KMS-11 (cell line): ENCODE measurements at regions not wholly inside any gene's neighbourhood (a gene's known extent, or its start where the extent isn't known, plus 50 kb on each side); places are given as distances from the start of the nearest gene placed in this dataset.

Experiments
- H2AFZ ChIP-seq: fragments of 200-600 bp; sonication (generic); 2 replicates; pipeline ENCODE4 v1.6.1; 2016; ENCODE audit warnings: antibody characterized with exemption, mixed run types, low read depth
- H3K27ac ChIP-seq: fragments of 200-600 bp; sonication (generic); 2 replicates; pipeline ENCODE4 v1.6.1; 2016; ENCODE audit warnings: mild to moderate bottlenecking, mixed run types
- H3K27me3 ChIP-seq: fragments of 200-600 bp; sonication (generic); 2 replicates; pipeline ENCODE4 v1.6.1; 2017; ENCODE audit warnings: mild to moderate bottlenecking, low read depth, mixed run types, moderate library complexity; ENCODE audit not compliant: insufficient read depth
- H3K36me3 ChIP-seq: fragments of 200-600 bp; sonication (generic); 2 replicates; pipeline ENCODE4 v1.6.1; 2017; ENCODE audit warnings: mild to moderate bottlenecking, mixed run types; ENCODE audit not compliant: insufficient read depth
- H3K4me1 ChIP-seq: fragments of 200-600 bp; sonication (generic); 2 replicates; pipeline ENCODE4 v1.6.1; 2016; ENCODE audit warnings: mild to moderate bottlenecking, low read depth, mixed run types; ENCODE audit not compliant: poor library complexity, severe bottlenecking
- H3K4me2 ChIP-seq: fragments of 200-600 bp; sonication (generic); 2 replicates; pipeline ENCODE4 v1.7.0; 2016; ENCODE audit warnings: mild to moderate bottlenecking, mixed run types
- H3K4me3 ChIP-seq: fragments of 200-600 bp; sonication (generic); IDR thresholded peaks from 2 replicates; pipeline ENCODE4 v1.6.1; 2017; ENCODE audit warnings: low read depth, low read length, mixed read lengths; ENCODE audit not compliant: insufficient read depth
- H3K79me2 ChIP-seq: fragments of 200-600 bp; sonication (generic); 2 replicates; pipeline ENCODE4 v1.6.1; 2016; ENCODE audit warnings: low read depth, mixed run types; ENCODE audit not compliant: insufficient read depth
- H3K9ac ChIP-seq: fragments of 200-600 bp; sonication (generic); 2 replicates; pipeline ENCODE4 v1.6.1; 2016; ENCODE audit warnings: mild to moderate bottlenecking, mixed run types
- H4K20me1 ChIP-seq: fragments of 200-600 bp; sonication (generic); 2 replicates; pipeline ENCODE4 v1.6.1; 2016; ENCODE audit warnings: mild to moderate bottlenecking, mixed run types; ENCODE audit not compliant: insufficient read depth
- CTCF ChIP-seq: fragments of 200-600 bp; sonication (generic); conservative IDR thresholded peaks from 2 replicates; pipeline ENCODE4 v1.6.1; 2017; ENCODE audit warnings: low read depth, mild to moderate bottlenecking, antibody characterized with exemption, low read length, moderate library complexity, mixed read lengths

GRCh38 chr1:234875953-234876855, 252.4 kb downstream of the TOMM20 start:
- Histone ChIP-seq H2AFZ (no peak overlapping the region), H4K20me1 (no peaks in the 10 kb centered on the region), H3K4me2 (no peak overlapping the region), H3K79me2 (no peaks in the 10 kb centered on the region), H3K27ac (no peak overlapping the region), H3K27me3 (no peaks in the 10 kb centered on the region), H3K36me3 (no peaks in the 10 kb centered on the region), H3K4me1 (peaks cover 22% of the 10 kb centered on the region), H3K4me3 (no peak overlapping the region), H3K9ac (no peak overlapping the region)
- no peak for TF ChIP-seq CTCF

- Histone ChIP-seq H3K79me2 (no peaks in the 10 kb centered on the region), H3K4me2 (no peak overlapping the region), H3K27me3 (no peaks in the 10 kb centered on the region), H3K36me3 (no peaks in the 10 kb centered on the region), H4K20me1 (no peaks in the 10 kb centered on the region), H2AFZ (no peak overlapping the region), H3K9ac (no peak overlapping the region), H3K27ac (no peak overlapping the region), H3K4me3 (no peak overlapping the region), H3K4me1 (peaks cover 21% of the 10 kb centered on the region)
- no peak for TF ChIP-seq CTCF
Measured at GRCh38 chr1:234875328-234875952, 253.2 kb downstream of the TOMM20 start.

GRCh38 chr1:234874291-234875288, 254.0 kb downstream of the TOMM20 start:
- H3K79me2 ChIP-seq = no peaks in the 10 kb centered on the region
- TF ChIP-seq CTCF = no peak
- no peaks in the 10 kb centered on the region for H3K27me3 ChIP-seq
- H3K4me1 ChIP-seq = peaks cover 12% of the 10 kb centered on the region
- H3K27ac ChIP-seq = no peak overlapping the region
- H3K36me3 ChIP-seq = no peaks in the 10 kb centered on the region
- H3K9ac ChIP-seq = no peak overlapping the region
- no peak overlapping the region for H3K4me3 ChIP-seq
- H2AFZ ChIP-seq = no peak overlapping the region
- H4K20me1 ChIP-seq = no peaks in the 10 kb centered on the region
- H3K4me2 ChIP-seq = no peak overlapping the region

- peaks cover 2% of the 10 kb centered on the region for H3K4me1 ChIP-seq
- H3K4me2 ChIP-seq = no peak overlapping the region
- no peak overlapping the region for H3K27ac ChIP-seq
Measured at GRCh38 chr1:234871710-234872271, 256.8 kb downstream of the TOMM20 start.

More at GRCh38 chr1:234871710-234872271, 256.8 kb downstream of the TOMM20 start:
- H4K20me1 ChIP-seq = no peaks in the 10 kb centered on the region
- H3K79me2 ChIP-seq = no peaks in the 10 kb centered on the region
- H3K36me3 ChIP-seq = no peaks in the 10 kb centered on the region
- no peak overlapping the region for H2AFZ ChIP-seq
- H3K27me3 ChIP-seq = no peaks in the 10 kb centered on the region
- H3K4me3 ChIP-seq = no peak overlapping the region
- TF ChIP-seq CTCF = no peak
- no peak overlapping the region for H3K9ac ChIP-seq
